Psoas muscle (tissue), 7 donors: ENCODE measurements at regions not wholly inside any gene's neighbourhood (a gene's known extent, or its start where the extent isn't known, plus 50 kb on each side); places are given as distances from the start of the nearest gene placed in this dataset.

Source experiments
- ATAC-seq, 4 donors: fragments of 200-7000 bp; cut with Tn5 transposase; one replicate each; pipeline ENCODE4 v1.9.1; 2020; ENCODE audit warnings: moderate library complexity in 3 of 4, mild to moderate bottlenecking in 2 of 4
- DNase-seq, 2 donors: peaks; one replicate each; pipeline ENCODE4 v3.0.0-alpha.2; 2020
- H3K27ac ChIP-seq: fragments of 200-600 bp; one replicate; pipeline ENCODE4 v1.8.0; 2022
- H3K27me3 ChIP-seq, 3 donors: fragments of 200-600 bp in 1 of 3; one replicate each; pipeline versions ENCODE4 v1.6.1 to v1.8.0; 2013 to 2022; ENCODE audit warnings: low read length in 2 of 3, mild to moderate bottlenecking in 2 of 3, moderate library complexity in 1 of 3; ENCODE audit not compliant: insufficient read depth in 3 of 3
- H3K36me3 ChIP-seq, 2 donors: fragments of 200-600 bp in 1 of 2; one replicate each; pipeline versions ENCODE4 v1.6.1 to v1.8.0; 2013 to 2022; ENCODE audit warnings: low read depth in 1 of 2, mild to moderate bottlenecking in 1 of 2, moderate library complexity in 1 of 2; ENCODE audit not compliant: insufficient read depth in 1 of 2
- H3K4me1 ChIP-seq: fragments of 200-600 bp; one replicate; pipeline ENCODE4 v1.8.0; 2022
- H3K4me3 ChIP-seq: fragments of 200-600 bp; one replicate; pipeline ENCODE4 v1.8.0; 2022; ENCODE audit warnings: mild to moderate bottlenecking
- H3K9me3 ChIP-seq: fragments of 200-600 bp; one replicate; pipeline ENCODE4 v1.8.0; 2022
- WGBS, 3 donors: extraction: QIAGEN DNeasy Blood & Tissue Kit; methylation state at CpG; one replicate each; pipeline versions ENCODE4 v1.1.6 to v1.1.7; 2013; 5-methylcytosine and 5-hydroxymethylcytosine counted together
- intact Hi-C, 2 donors: fragments of 100-400 bp; cut with DNase I; formaldehyde crosslinking; loops; one replicate each; pipeline versions ENCODE4 v1.11.0 to v1.14.2; 2022
- TF ChIP-seq, protein P1 (sequence below): fragments of 200-600 bp; IDR thresholded peaks from one replicate; pipeline ENCODE4 v1.8.0; 2022; ENCODE audit warnings: antibody characterized with exemption
- donor health status: healthy with polysubstance abuse.
- donor health status: DM: no; HTN: no; CAD: no; lungs with moderate emphysema.
- donor health status: Bipolar disorder and iron deficiency.
- donor health status: healthy.
- donor health status: DM: yes; HTN: yes; CAD: no.
- donor health status: DM: no; HTN: no; CAD: no.
- donor health status: DM: yes; HTN: yes; CAD: no.

GRCh38 chr3:80697291-80697690 is 929.5 kb upstream of the ROBO1 start:
- H3K27me3 ChIP-seq = no peaks in the 10 kb centered on the region
- no peaks in the 10 kb centered on the region for H3K4me1 ChIP-seq
- intact Hi-C loops = no loop called here
- DNase-seq = no peak
- TF ChIP-seq, protein P1, sequence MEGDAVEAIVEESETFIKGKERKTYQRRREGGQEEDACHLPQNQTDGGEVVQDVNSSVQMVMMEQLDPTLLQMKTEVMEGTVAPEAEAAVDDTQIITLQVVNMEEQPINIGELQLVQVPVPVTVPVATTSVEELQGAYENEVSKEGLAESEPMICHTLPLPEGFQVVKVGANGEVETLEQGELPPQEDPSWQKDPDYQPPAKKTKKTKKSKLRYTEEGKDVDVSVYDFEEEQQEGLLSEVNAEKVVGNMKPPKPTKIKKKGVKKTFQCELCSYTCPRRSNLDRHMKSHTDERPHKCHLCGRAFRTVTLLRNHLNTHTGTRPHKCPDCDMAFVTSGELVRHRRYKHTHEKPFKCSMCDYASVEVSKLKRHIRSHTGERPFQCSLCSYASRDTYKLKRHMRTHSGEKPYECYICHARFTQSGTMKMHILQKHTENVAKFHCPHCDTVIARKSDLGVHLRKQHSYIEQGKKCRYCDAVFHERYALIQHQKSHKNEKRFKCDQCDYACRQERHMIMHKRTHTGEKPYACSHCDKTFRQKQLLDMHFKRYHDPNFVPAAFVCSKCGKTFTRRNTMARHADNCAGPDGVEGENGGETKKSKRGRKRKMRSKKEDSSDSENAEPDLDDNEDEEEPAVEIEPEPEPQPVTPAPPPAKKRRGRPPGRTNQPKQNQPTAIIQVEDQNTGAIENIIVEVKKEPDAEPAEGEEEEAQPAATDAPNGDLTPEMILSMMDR = no peak
- no peak for ATAC-seq
- 82 to 94% (median 88%) methylated on average over 2 of the region's 2 CpGs for WGBS, 3 donors
- no peak overlapping the region for H3K27ac ChIP-seq
- no peak overlapping the region for H3K4me3 ChIP-seq
- H3K36me3 ChIP-seq = no peaks in the 10 kb centered on the region
- H3K9me3 ChIP-seq = no peaks in the 10 kb centered on the region

GRCh38 chr3:80696280-80696679 is 928.5 kb upstream of the ROBO1 start:
- intact Hi-C loops = no loop called here
- 51 to 58% (median 51%) methylated on average over 2 of the region's 2 CpGs for WGBS, 3 donors
- no peak overlapping the region for H3K4me3 ChIP-seq

DNA sequence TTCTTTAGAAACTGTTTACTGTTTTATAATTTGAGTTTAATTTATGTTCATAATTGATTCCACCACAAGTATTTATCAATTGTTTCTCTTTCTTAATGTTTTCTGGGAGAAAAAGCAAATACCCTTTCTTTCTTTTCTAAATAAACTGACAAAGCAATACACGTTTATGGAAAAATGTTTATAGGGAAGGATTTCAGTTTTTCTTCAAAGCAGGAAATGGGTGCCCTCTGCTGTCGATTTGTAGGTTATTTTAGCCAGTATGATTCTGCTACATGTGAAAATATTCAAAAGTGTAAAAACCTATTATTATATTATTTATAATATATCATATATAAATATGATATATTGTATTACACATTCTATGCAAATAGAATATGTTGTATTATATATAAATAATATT is 921.0 kb upstream of the ROBO1 start:
- no peaks in the 10 kb centered on the region for H3K4me1 ChIP-seq
- intact Hi-C loops = no loop called here
- WGBS, 3 donors = 3 to 7% (median 5%) methylated on average over 2 of the region's 2 CpGs

More at GRCh38 chr3:80696280-80696679, 928.5 kb upstream of the ROBO1 start:
- Histone ChIP-seq H3K27me3 (no peaks in the 10 kb centered on the region), H3K27ac (no peak overlapping the region), H3K9me3 (no peaks in the 10 kb centered on the region), H3K36me3 (no peaks in the 10 kb centered on the region), H3K4me1 (no peaks in the 10 kb centered on the region)
- DNase-seq = no peak
- ATAC-seq = no peak
- TF ChIP-seq, protein P1 = no peak

DNA sequence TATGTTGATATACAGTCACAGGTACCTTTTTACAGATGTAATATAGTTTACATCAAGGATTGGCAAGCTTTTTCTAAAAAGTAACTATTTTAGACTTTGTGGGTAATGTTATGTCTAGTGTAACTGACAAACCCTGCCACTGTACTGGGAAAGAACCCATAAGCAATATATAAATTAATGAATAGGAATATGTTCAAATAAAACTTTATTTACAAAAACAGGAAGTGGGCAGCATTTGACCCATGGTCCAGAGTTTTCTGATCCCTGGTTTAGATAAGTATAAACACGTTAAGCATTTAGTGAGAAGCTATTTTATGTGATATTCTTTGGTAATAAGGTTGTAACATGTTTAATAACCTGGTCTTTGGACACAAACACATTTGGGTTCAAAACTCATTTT is 915.2 kb upstream of the ROBO1 start:
- 74 to 77% (median 76%) methylated on average over 1 of the region's 1 CpG for WGBS, 3 donors
- H3K27me3 ChIP-seq = no peaks in the 10 kb centered on the region
- ATAC-seq (no peak), DNase-seq (no peak)
- H3K27ac ChIP-seq = no peak overlapping the region
- no peaks in the 10 kb centered on the region for H3K36me3 ChIP-seq
- H3K4me3 ChIP-seq = no peak overlapping the region
- H3K4me1 ChIP-seq = no peaks in the 10 kb centered on the region
- TF ChIP-seq, protein P1 = no peak
- intact Hi-C loops = no loop called here
- peaks cover 10% of the 10 kb centered on the region for H3K9me3 ChIP-seq

More for the DNA sequence above, 921.0 kb upstream of the ROBO1 start:
- ATAC-seq (no peak), DNase-seq (no peak)
- TF ChIP-seq, protein P1 = no peak
- Histone ChIP-seq H3K4me3 (no peak overlapping the region), H3K27ac (no peak overlapping the region), H3K9me3 (no peaks in the 10 kb centered on the region), H3K27me3 (no peaks in the 10 kb centered on the region), H3K36me3 (no peaks in the 10 kb centered on the region)

DNA sequence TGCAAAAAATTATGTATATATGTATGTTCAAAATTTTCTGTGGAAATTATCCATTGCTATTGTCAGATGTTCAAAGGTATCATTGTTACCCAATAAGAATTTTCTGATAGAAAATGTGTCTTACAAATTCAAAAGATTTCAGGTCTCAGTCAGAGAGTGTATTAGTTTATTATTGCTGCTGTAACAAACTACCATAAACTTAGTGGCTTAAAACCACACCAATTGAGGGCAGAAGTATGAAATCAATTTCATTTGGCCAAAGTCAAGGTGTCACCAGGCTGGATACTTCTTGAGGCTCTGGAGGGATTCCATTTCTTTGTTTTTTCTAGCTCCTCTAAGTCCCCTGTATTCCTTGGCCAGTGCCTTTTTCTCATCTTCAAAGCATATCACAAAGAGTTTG is 914.4 kb upstream of the ROBO1 start:
- H3K36me3 ChIP-seq = no peaks in the 10 kb centered on the region
- DNase-seq (no peak), ATAC-seq (no peak)
- no peak overlapping the region for H3K27ac ChIP-seq
- no peaks in the 10 kb centered on the region for H3K27me3 ChIP-seq
- no peak overlapping the region for H3K4me3 ChIP-seq
- H3K9me3 ChIP-seq = peaks cover 10% of the 10 kb centered on the region
- intact Hi-C loops = no loop called here
- TF ChIP-seq, protein P1 = no peak
- no peaks in the 10 kb centered on the region for H3K4me1 ChIP-seq
